ENCODE measurements at regions not wholly inside any gene's neighbourhood (a gene's known extent, or its start where the extent isn't known, plus 50 kb on each side); places are given as distances from the start of the nearest gene placed in this dataset.

DNA sequence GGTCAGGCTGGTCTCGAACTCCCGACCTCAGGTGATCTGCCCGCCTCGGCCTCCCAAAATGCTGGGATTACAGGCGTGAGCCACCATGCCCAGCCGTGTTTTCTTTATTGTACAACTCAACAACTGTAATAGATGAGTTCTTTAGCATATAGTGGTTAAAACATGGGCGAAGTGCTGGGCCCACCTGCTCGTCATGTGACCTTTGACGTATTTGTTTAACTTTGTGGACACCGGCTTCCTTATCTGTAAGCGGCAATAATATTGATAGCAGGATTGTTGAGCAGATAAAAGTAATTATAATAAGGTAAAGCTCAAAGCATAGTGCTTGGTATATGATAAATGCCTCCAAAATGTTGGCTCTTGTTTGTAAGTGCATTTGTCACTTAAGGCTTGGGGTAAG lies 460.3 kb downstream of the KLF12 start:
- no peaks in the 10 kb centered on the region for H3K4me1 ChIP-seq (ENCODE audit: control insufficient read depth in 1 of 2, insufficient read depth in 2 of 2, low read length in 2 of 2)
- H3K4me2 ChIP-seq (ENCODE audit: low read length): no peak overlapping the region
- CTCF ChIA-PET: no interaction called here

More for the DNA sequence above, 460.3 kb downstream of the KLF12 start:
- RAD21 ChIA-PET (ENCODE audit: low non-redundant PET in 1 of 2, low total read pairs in 2 of 2, uncharacterized antibody in 2 of 2, unreplicated experiment in 2 of 2): no interaction called here
- H3K27me3 ChIP-seq (ENCODE audit: insufficient read depth, low read length): no peaks in the 10 kb centered on the region
- H3K4me3 ChIP-seq (replicated peaks in 1 of 2; ENCODE audit: low read depth in 1 of 2, low read length in 2 of 2): no peak overlapping the region
- intact Hi-C loops (cut with micrococcal nuclease): no loop called here
- no peaks in the 10 kb centered on the region for H3K36me3 ChIP-seq (ENCODE audit: control insufficient read depth in 1 of 2, insufficient read depth in 2 of 2, low read length in 2 of 2)
- TF ChIP-seq, protein P1, sequence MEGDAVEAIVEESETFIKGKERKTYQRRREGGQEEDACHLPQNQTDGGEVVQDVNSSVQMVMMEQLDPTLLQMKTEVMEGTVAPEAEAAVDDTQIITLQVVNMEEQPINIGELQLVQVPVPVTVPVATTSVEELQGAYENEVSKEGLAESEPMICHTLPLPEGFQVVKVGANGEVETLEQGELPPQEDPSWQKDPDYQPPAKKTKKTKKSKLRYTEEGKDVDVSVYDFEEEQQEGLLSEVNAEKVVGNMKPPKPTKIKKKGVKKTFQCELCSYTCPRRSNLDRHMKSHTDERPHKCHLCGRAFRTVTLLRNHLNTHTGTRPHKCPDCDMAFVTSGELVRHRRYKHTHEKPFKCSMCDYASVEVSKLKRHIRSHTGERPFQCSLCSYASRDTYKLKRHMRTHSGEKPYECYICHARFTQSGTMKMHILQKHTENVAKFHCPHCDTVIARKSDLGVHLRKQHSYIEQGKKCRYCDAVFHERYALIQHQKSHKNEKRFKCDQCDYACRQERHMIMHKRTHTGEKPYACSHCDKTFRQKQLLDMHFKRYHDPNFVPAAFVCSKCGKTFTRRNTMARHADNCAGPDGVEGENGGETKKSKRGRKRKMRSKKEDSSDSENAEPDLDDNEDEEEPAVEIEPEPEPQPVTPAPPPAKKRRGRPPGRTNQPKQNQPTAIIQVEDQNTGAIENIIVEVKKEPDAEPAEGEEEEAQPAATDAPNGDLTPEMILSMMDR (IDR thresholded peaks at IDR 0.05 in 2 of 3, conservative IDR thresholded peaks at IDR 0.05 in 1 of 3; ENCODE audit: borderline replicate concordance in 1 of 3, insufficient read depth in 1 of 3, low read depth in 2 of 3, low read length in 2 of 3): no peak
- TF ChIP-seq ELF1 (IDR thresholded peaks at IDR 0.05; ENCODE audit: borderline replicate concordance, low read depth) (no peak), JUND (IDR thresholded peaks at IDR 0.05) (no peak), YY1 (IDR thresholded peaks at IDR 0.05; ENCODE audit: extremely low read depth, insufficient replicate concordance, low read depth, low read length) (no peak), SIN3A (IDR thresholded peaks at IDR 0.05; ENCODE audit: low read depth) (no peak), EGR1 (IDR thresholded peaks at IDR 0.05; ENCODE audit: low read depth) (no peak), ZNF274 (IDR thresholded peaks at IDR 0.05; ENCODE audit: low read depth, low read length) (no peak), SRF (IDR thresholded peaks at IDR 0.05; ENCODE audit: low read depth) (no peak), TCF7L2 (IDR thresholded peaks at IDR 0.05; ENCODE audit: borderline replicate concordance, extremely low read depth, insufficient read depth, insufficient read length) (no peak), RAD21 (IDR thresholded peaks at IDR 0.05; ENCODE audit: low read depth) (no peak), POLR2AphosphoS5 (IDR thresholded peaks at IDR 0.05; ENCODE audit: low read depth, low read length) (no peak), ZFX (IDR thresholded peaks at IDR 0.05) (no peak), FOSL1 (IDR thresholded peaks at IDR 0.05; ENCODE audit: low read depth) (no peak), EZH2phosphoT487 (IDR thresholded peaks at IDR 0.05; ENCODE audit: borderline replicate concordance) (no peak), SP1 (IDR thresholded peaks at IDR 0.05; ENCODE audit: low read depth) (no peak), POLR2A (IDR thresholded peaks at IDR 0.05; ENCODE audit: borderline replicate concordance, extremely low read depth, insufficient read depth, insufficient read length) (no peak)
- TF ChIP-seq, protein P2, sequence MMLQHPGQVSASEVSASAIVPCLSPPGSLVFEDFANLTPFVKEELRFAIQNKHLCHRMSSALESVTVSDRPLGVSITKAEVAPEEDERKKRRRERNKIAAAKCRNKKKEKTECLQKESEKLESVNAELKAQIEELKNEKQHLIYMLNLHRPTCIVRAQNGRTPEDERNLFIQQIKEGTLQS (IDR thresholded peaks at IDR 0.05): no peak
- TF ChIP-seq, protein P3, sequence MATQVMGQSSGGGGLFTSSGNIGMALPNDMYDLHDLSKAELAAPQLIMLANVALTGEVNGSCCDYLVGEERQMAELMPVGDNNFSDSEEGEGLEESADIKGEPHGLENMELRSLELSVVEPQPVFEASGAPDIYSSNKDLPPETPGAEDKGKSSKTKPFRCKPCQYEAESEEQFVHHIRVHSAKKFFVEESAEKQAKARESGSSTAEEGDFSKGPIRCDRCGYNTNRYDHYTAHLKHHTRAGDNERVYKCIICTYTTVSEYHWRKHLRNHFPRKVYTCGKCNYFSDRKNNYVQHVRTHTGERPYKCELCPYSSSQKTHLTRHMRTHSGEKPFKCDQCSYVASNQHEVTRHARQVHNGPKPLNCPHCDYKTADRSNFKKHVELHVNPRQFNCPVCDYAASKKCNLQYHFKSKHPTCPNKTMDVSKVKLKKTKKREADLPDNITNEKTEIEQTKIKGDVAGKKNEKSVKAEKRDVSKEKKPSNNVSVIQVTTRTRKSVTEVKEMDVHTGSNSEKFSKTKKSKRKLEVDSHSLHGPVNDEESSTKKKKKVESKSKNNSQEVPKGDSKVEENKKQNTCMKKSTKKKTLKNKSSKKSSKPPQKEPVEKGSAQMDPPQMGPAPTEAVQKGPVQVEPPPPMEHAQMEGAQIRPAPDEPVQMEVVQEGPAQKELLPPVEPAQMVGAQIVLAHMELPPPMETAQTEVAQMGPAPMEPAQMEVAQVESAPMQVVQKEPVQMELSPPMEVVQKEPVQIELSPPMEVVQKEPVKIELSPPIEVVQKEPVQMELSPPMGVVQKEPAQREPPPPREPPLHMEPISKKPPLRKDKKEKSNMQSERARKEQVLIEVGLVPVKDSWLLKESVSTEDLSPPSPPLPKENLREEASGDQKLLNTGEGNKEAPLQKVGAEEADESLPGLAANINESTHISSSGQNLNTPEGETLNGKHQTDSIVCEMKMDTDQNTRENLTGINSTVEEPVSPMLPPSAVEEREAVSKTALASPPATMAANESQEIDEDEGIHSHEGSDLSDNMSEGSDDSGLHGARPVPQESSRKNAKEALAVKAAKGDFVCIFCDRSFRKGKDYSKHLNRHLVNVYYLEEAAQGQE (IDR thresholded peaks at IDR 0.05; ENCODE audit: low read depth): no peak
- TF ChIP-seq, protein P4, sequence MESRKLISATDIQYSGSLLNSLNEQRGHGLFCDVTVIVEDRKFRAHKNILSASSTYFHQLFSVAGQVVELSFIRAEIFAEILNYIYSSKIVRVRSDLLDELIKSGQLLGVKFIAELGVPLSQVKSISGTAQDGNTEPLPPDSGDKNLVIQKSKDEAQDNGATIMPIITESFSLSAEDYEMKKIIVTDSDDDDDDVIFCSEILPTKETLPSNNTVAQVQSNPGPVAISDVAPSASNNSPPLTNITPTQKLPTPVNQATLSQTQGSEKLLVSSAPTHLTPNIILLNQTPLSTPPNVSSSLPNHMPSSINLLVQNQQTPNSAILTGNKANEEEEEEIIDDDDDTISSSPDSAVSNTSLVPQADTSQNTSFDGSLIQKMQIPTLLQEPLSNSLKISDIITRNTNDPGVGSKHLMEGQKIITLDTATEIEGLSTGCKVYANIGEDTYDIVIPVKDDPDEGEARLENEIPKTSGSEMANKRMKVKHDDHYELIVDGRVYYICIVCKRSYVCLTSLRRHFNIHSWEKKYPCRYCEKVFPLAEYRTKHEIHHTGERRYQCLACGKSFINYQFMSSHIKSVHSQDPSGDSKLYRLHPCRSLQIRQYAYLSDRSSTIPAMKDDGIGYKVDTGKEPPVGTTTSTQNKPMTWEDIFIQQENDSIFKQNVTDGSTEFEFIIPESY (IDR thresholded peaks at IDR 0.05; ENCODE audit: extremely low read depth, insufficient replicate concordance, low read length): no peak
- TF ChIP-seq, protein P5, sequence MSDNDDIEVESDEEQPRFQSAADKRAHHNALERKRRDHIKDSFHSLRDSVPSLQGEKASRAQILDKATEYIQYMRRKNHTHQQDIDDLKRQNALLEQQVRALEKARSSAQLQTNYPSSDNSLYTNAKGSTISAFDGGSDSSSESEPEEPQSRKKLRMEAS (IDR thresholded peaks at IDR 0.05): no peak
- no peak overlapping the region for H2AFZ ChIP-seq (ENCODE audit: low read depth, low read length, poor library complexity, severe bottlenecking)
- ATAC-seq (no peak), DNase-seq (ENCODE audit: low read depth, low spot score) (no peak)
- no peaks in the 10 kb centered on the region for H3K79me2 ChIP-seq (ENCODE audit: insufficient read depth, low read length)
- no TSS peak for BruUV-seq (replicated peaks)
- no peaks in the 10 kb centered on the region for H3K9me3 ChIP-seq (ENCODE audit: control insufficient read depth in 1 of 2, insufficient read depth in 1 of 2, low read depth in 1 of 2, low read length in 2 of 2)
- H3K9ac ChIP-seq (ENCODE audit: low read length): no peak overlapping the region
- H3K27ac ChIP-seq (ENCODE audit: low read depth, low read length): no peak overlapping the region
- POLR2A ChIA-PET: no interaction called here
- no peaks in the 10 kb centered on the region for H3K9me2 ChIP-seq (ENCODE audit: insufficient read depth)
- H4K20me1 ChIP-seq (ENCODE audit: insufficient read depth): no peaks in the 10 kb centered on the region

All from HCT116 (cell line).